ENCODE measurements at regions not wholly inside any gene's neighbourhood (a gene's known extent, or its start where the extent isn't known, plus 50 kb on each side); places are given as distances from the start of the nearest gene placed in this dataset.

GRCh38 chr2:136167721-136168475 is 49.9 kb upstream of the CXCR4 start:
- Histone ChIP-seq H3K27ac (ENCODE audit: insufficient read depth, low read length) (no peak overlapping the region), H3K4me2 (ENCODE audit: extremely low read depth, insufficient read depth, low read length) (no peak overlapping the region), H3K36me3 (ENCODE audit: control insufficient read depth, insufficient read depth, low read length) (no peaks in the 10 kb centered on the region), H3K9ac (ENCODE audit: insufficient read depth, low read length) (no peak overlapping the region), H2AFZ (ENCODE audit: low read length) (no peak overlapping the region), H3K9me3 (ENCODE audit: control insufficient read depth, insufficient read depth, low read depth, low read length) (no peaks in the 10 kb centered on the region), H4K20me1 (ENCODE audit: control insufficient read depth, extremely low read depth, insufficient read depth, low read length) (no peaks in the 10 kb centered on the region), H3K4me1 (ENCODE audit: control insufficient read depth, extremely low read depth, insufficient read depth, low read length) (no peaks in the 10 kb centered on the region), H3K79me2 (ENCODE audit: control insufficient read depth, insufficient read depth, low read length) (no peaks in the 10 kb centered on the region), H3K27me3 (ENCODE audit: control insufficient read depth, insufficient read depth, low read length) (no peaks in the 10 kb centered on the region), H3K4me3 (replicated peaks in 1 of 4; ENCODE audit: control extremely low read depth in 1 of 4, insufficient read depth in 1 of 4, low read depth in 3 of 4, low read length in 4 of 4) (no peak overlapping the region)
- no peak for DNase-seq (ENCODE audit: low read depth in 2 of 2)
- TF ChIP-seq CTCF (conservative IDR thresholded peaks at IDR 0.05 in 1 of 2, IDR thresholded peaks at IDR 0.05 in 1 of 2; ENCODE audit: low read depth in 1 of 2, low read length in 2 of 2) (no peak), EZH2 (IDR thresholded peaks at IDR 0.05; ENCODE audit: low read length, missing control alignments) (no peak)
